Activated naive CD8-positive, alpha-beta T cell treated with anti-CD3 and anti-CD28 coated beads, Interleukin-2, amount 50 U/mL, for 24 hours (primary cell): ENCODE measurements at regions not wholly inside any gene's neighbourhood (a gene's known extent, or its start where the extent isn't known, plus 50 kb on each side); places are given as distances from the start of the nearest gene placed in this dataset.

Experiments used
- ATAC-seq: fragments of 150-1000 bp; cut with Tn5 transposase; one replicate; pipeline ENCODE4 v1.10.0; 2021
- DNase-seq: peaks from one replicate; pipeline ENCODE4 v3.0.0; 2021
- H3K27ac Mint-ChIP-seq: one replicate; pipeline ENCODE4 v1.8.0; 2021; ENCODE audit warnings: mild to moderate bottlenecking, mixed read lengths
- H3K27me3 Mint-ChIP-seq: one replicate; pipeline ENCODE4 v1.8.0; 2021; ENCODE audit warnings: mixed read lengths
- H3K36me3 Mint-ChIP-seq: one replicate; pipeline ENCODE4 v1.8.0; 2021; ENCODE audit warnings: low read depth, mixed read lengths
- H3K4me1 Mint-ChIP-seq: one replicate; pipeline ENCODE4 v1.8.0; 2021; ENCODE audit warnings: mixed read lengths
- H3K4me3 Mint-ChIP-seq: one replicate; pipeline ENCODE4 v1.8.0; 2021; ENCODE audit warnings: mild to moderate bottlenecking, moderate library complexity, mixed read lengths
- H3K9me3 Mint-ChIP-seq: one replicate; pipeline ENCODE4 v1.8.0; 2021; ENCODE audit warnings: mixed read lengths

- ATAC-seq (no peak), DNase-seq (no peak)
- Mint-ChIP-seq H3K9me3 (peaks cover 4% of the 10 kb centered on the region), H3K27me3 (no peaks in the 10 kb centered on the region), H3K4me3 (no peak overlapping the region), H3K36me3 (no peaks in the 10 kb centered on the region), H3K27ac (no peak overlapping the region), H3K4me1 (no peaks in the 10 kb centered on the region)
These were observed 360.1 kb upstream of the CDH11 start for GRCh38 chr16:65481956-65482355.

DNA sequence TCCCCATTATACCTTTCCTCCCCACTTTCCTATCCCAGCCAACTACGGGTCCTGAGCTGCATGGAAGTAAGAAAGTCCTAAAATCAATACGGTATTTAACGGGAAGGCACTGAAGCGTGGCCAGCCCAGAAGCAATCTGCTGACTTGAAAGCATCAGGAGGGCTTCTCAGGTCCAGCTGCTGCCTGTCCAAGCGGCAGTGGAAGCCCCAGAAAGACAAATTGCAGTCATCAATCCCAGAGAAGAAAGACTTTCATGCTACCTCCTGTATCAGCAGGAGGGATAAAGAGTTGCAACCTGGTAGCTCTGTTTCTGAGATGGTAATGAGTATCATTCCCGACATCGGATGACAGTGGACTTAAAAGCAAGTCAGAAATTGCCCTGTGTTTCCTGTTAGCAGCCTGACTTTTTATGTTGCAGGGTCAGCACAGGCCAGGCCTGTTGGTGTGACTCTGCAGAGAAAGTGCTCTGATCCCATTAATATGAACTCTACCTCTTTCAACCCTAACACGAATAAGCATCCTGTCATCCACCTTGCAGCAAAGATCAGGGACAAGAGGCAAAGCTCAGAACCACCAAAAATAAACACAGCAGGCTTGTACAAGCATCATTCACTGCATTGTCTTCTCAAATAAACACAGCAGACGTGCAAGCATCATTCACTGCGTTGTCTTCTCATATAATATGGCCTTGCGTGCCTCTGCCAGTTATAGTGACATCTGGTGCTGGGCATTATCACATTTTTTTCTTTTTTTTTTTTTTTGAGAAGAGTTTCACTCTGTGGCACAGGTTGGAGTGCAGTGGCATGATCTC lies 358.6 kb upstream of the CDH11 start:
- no peaks in the 10 kb centered on the region for H3K27me3 Mint-ChIP-seq
- no peak overlapping the region for H3K4me3 Mint-ChIP-seq
- ATAC-seq (no peak), DNase-seq (no peak)
- H3K9me3 Mint-ChIP-seq, result peaks cover 4% of the 10 kb centered on the region
- no peak overlapping the region for H3K27ac Mint-ChIP-seq
- H3K4me1 Mint-ChIP-seq, result no peaks in the 10 kb centered on the region
- no peaks in the 10 kb centered on the region for H3K36me3 Mint-ChIP-seq

- H3K27me3 Mint-ChIP-seq, result no peaks in the 10 kb centered on the region
- peaks cover 8% of the 10 kb centered on the region for H3K9me3 Mint-ChIP-seq
- H3K4me1 Mint-ChIP-seq, result no peaks in the 10 kb centered on the region
- no peak for DNase-seq
- H3K36me3 Mint-ChIP-seq, result no peaks in the 10 kb centered on the region
- no peak overlapping the region for H3K4me3 Mint-ChIP-seq
- H3K27ac Mint-ChIP-seq, result no peak overlapping the region
- no peak for ATAC-seq
These were observed 354.6 kb upstream of the CDH11 start for GRCh38 chr16:65476448-65476955.

DNA sequence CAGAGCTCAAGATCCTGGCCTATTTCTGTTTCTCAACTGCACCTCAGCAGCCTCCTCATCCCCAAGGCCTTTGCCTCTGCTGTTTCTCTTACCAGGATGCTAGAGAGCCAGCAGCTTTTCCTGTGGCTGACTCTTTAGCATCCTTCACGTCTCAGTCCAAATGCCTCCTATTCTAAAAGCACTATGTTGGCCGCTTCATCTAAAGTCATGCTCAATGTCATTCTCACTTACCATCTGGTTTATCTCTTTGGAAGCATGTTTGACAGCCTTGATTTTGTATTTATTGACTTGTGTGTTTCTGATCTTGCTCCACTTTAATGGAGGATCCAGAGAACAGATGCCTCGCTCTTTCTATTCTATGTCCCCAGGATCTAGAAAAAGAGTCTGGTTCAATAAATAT lies 351.8 kb upstream of the CDH11 start:
- H3K4me3 Mint-ChIP-seq, result no peak overlapping the region
- H3K4me1 Mint-ChIP-seq, result no peaks in the 10 kb centered on the region

GRCh38 chr16:65469116-65469515 lies 347.3 kb upstream of the CDH11 start:
- Mint-ChIP-seq H3K36me3 (no peaks in the 10 kb centered on the region), H3K27ac (no peak overlapping the region), H3K4me1 (no peaks in the 10 kb centered on the region), H3K9me3 (peaks cover 7% of the 10 kb centered on the region), H3K4me3 (no peak overlapping the region), H3K27me3 (no peaks in the 10 kb centered on the region)
- ATAC-seq (no peak), DNase-seq (no peak)

More for the DNA sequence above, 351.8 kb upstream of the CDH11 start:
- Mint-ChIP-seq H3K27ac (no peak overlapping the region), H3K36me3 (no peaks in the 10 kb centered on the region), H3K27me3 (no peaks in the 10 kb centered on the region), H3K9me3 (peaks cover 8% of the 10 kb centered on the region)
- ATAC-seq (no peak), DNase-seq (no peak)

DNA sequence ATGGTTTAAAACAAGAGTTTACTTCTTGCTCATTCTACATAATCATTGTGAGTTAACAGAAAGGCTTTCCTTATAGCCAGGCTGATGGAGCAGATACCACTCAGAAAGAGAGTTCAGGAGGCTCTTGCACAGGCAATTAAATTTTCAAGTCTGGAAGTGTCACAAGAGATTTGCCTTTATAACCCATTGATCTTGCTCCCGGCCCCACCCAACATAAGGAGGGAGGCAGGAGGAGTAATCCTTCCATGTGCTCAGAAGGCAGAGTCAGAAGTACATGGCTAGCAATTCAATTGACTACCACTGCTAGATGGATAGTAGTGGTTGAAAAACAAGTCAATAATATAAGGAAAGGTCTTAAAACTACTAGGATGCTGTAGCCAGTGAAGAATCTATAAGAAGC lies 346.3 kb upstream of the CDH11 start:
- DNase-seq, result no peak
- peaks cover 4% of the 10 kb centered on the region for H3K9me3 Mint-ChIP-seq
- H3K27ac Mint-ChIP-seq, result no peak overlapping the region
- no peaks in the 10 kb centered on the region for H3K27me3 Mint-ChIP-seq
- no peaks in the 10 kb centered on the region for H3K4me1 Mint-ChIP-seq
- ATAC-seq, result no peak
- H3K4me3 Mint-ChIP-seq, result no peak overlapping the region
- no peaks in the 10 kb centered on the region for H3K36me3 Mint-ChIP-seq

- no peak overlapping the region for H3K4me3 Mint-ChIP-seq
- peaks cover 8% of the 10 kb centered on the region for H3K9me3 Mint-ChIP-seq
- ATAC-seq (no peak), DNase-seq (no peak)
- H3K4me1 Mint-ChIP-seq, result no peaks in the 10 kb centered on the region
- H3K27ac Mint-ChIP-seq, result no peak overlapping the region
- no peaks in the 10 kb centered on the region for H3K36me3 Mint-ChIP-seq
- no peaks in the 10 kb centered on the region for H3K27me3 Mint-ChIP-seq
These were observed 341.9 kb upstream of the CDH11 start for GRCh38 chr16:65463652-65464260.

- Mint-ChIP-seq H3K4me1 (no peaks in the 10 kb centered on the region), H3K27ac (no peak overlapping the region), H3K27me3 (no peaks in the 10 kb centered on the region), H3K9me3 (peaks cover 4% of the 10 kb centered on the region), H3K4me3 (no peak overlapping the region), H3K36me3 (no peaks in the 10 kb centered on the region)
- DNase-seq (no peak), ATAC-seq (no peak)
These were observed 335.2 kb upstream of the CDH11 start for GRCh38 chr16:65457084-65457483.

DNA sequence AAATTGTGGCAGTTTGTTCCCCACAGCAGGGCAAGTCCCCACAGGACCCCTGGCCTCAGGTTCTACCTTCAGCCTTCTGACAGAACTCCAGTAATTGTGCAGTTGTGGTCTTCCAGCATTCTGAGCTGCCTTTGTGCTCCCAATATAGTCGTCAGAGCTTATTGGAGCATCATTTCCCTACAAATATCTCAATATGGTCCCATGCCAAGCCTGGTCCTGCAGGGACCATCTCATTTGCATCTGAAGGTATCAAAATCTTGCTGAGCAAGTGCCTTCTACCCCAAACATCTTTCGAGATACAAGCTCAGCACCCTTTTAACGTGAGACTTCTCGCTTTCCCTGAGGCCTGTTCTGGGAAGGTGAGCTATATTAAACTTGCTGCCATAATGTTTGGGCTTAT lies 333.9 kb upstream of the CDH11 start:
- H3K27me3 Mint-ChIP-seq, result no peaks in the 10 kb centered on the region
- ATAC-seq (no peak), DNase-seq (no peak)
- no peaks in the 10 kb centered on the region for H3K4me1 Mint-ChIP-seq
- no peaks in the 10 kb centered on the region for H3K36me3 Mint-ChIP-seq
- H3K4me3 Mint-ChIP-seq, result no peak overlapping the region
- H3K27ac Mint-ChIP-seq, result no peak overlapping the region
- peaks cover 4% of the 10 kb centered on the region for H3K9me3 Mint-ChIP-seq

GRCh38 chr16:65453646-65454045 lies 331.8 kb upstream of the CDH11 start:
- H3K27me3 Mint-ChIP-seq, result no peaks in the 10 kb centered on the region
- DNase-seq (no peak), ATAC-seq (no peak)
- no peak overlapping the region for H3K4me3 Mint-ChIP-seq
- H3K4me1 Mint-ChIP-seq, result no peaks in the 10 kb centered on the region
- H3K36me3 Mint-ChIP-seq, result no peaks in the 10 kb centered on the region
- peaks cover 11% of the 10 kb centered on the region for H3K9me3 Mint-ChIP-seq
- H3K27ac Mint-ChIP-seq, result no peak overlapping the region

DNA sequence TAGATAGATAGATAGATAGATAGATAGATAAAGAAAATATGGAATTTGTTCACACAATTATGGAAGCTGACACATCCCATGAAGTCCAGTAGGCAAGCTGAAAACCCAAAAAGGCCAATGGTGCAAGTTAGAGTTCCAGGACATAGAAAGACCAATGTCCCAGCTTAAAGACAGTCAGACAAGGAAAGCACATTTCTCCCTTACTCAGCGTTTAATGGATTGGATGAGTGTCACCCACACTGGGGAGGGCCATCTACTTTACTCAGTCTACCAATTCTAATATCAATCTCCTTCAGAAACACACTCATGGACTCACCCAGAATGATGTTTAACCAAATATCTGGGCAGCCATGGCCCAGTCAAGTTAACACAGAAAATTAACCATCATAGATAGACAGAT lies 327.7 kb upstream of the CDH11 start:
- Mint-ChIP-seq H3K4me3 (no peak overlapping the region), H3K27ac (no peak overlapping the region), H3K36me3 (no peaks in the 10 kb centered on the region), H3K27me3 (peaks cover 2% of the 10 kb centered on the region), H3K9me3 (peaks cover 15% of the 10 kb centered on the region), H3K4me1 (no peaks in the 10 kb centered on the region)
- no peak for ATAC-seq
- no peak for DNase-seq

DNA sequence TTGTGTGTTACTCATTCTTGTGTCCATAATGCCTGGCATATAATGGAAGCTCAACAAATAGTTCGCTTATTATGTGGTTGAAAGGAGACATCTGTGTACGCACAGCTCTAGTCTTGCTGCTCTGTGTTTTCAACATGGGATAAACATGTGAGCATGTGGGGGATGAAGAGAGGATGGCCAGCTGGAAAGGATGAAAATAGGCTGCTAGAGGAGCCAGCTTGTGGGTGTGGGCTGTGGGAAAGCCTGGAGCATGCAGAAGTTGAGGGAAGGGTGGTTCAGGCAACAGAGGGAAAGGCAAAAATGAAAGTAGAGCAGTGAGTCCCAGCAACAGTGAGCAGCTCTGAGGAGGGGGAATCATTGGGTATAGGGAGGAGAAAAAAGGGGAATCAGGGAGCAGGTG lies 324.6 kb upstream of the CDH11 start:
- DNase-seq, result no peak
- Mint-ChIP-seq H3K4me1 (no peaks in the 10 kb centered on the region), H3K27ac (no peak overlapping the region), H3K4me3 (no peak overlapping the region), H3K27me3 (peaks cover 2% of the 10 kb centered on the region), H3K9me3 (peaks cover 15% of the 10 kb centered on the region), H3K36me3 (no peaks in the 10 kb centered on the region)
- ATAC-seq, result no peak

DNA sequence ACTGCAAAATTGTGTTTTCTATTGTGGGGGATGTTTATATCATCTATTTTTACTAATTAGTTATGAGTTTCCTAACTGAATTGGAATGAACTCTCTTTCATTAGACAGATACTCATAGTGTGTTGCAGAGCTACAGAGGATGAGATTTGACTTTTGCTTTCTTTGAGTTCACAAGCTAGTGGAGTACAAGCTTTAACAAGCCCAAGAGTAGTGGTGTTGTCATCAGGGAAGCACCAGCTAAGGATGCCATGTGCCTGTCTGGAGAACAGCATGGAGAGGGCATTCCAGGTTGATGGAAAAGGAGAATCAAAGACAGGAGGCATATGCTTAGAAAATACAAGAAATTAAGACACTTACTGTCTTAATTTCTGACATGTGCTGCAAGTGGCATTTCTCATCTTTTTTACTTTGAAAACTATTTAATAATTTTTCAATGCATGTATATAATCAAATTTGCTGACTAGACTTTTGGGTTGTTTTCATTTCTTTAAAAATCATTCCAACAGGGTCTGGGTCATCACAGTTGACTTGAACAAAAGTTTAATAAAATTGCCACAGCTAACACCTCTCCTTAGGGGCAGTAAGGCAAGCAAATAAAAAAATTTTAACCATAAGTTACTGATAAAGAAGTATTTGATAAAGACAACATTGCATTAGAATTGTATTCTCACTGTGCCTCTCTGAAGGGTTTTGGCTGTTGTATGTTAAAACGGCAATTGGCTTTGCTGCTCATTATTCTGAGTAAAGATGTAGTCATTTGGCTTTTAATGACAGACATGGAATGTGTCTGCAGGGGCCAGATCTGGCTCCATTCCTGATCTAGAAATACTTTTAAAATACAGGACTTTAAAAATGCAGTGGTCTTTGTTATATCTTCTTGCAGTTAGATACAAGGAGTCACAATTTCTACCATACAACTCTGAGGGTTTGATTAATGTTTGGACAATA lies 323.7 kb upstream of the CDH11 start:
- H3K36me3 Mint-ChIP-seq, result no peaks in the 10 kb centered on the region

DNA sequence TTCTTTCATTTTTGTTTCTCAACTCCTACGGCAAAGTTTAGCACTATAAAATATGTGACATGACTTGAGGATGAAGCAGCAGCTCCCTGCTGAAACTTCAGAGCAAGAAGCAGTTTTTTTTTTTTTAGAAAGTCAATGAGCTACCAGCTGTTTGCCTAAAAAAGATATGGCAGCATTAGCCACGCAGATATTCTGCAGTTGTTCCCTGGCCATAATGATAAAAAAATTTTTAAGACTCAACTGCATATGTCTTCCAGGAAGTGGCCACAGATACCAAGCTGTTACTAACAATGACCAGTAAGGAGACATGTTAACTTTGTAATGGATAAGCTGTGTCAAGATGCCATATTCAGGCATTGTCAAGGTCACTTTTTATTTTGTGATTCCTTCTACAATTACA lies 319.6 kb upstream of the CDH11 start:
- no peak overlapping the region for H3K4me3 Mint-ChIP-seq
- H3K27me3 Mint-ChIP-seq, result peaks cover 1% of the 10 kb centered on the region
- DNase-seq (no peak), ATAC-seq (no peak)
- H3K27ac Mint-ChIP-seq, result no peak overlapping the region
- H3K4me1 Mint-ChIP-seq, result no peaks in the 10 kb centered on the region
- H3K9me3 Mint-ChIP-seq, result peaks cover 4% of the 10 kb centered on the region
- H3K36me3 Mint-ChIP-seq, result no peaks in the 10 kb centered on the region

More for the DNA sequence above, 323.7 kb upstream of the CDH11 start:
- Mint-ChIP-seq H3K4me3 (no peak overlapping the region), H3K4me1 (no peaks in the 10 kb centered on the region), H3K27ac (no peak overlapping the region), H3K27me3 (peaks cover 2% of the 10 kb centered on the region), H3K9me3 (peaks cover 15% of the 10 kb centered on the region)
- no peak for DNase-seq
- no peak for ATAC-seq
